ENCODE measurements at regions not wholly inside any gene's neighbourhood (a gene's known extent, or its start where the extent isn't known, plus 50 kb on each side); places are given as distances from the start of the nearest gene placed in this dataset.

GRCh38 chr4:128381748-128382559, 94.3 kb upstream of the PGRMC2 start:
- no peak overlapping the region for H3K4me3 ChIP-seq
- no peak for ATAC-seq (replicated peaks in 6 of 8)
- WGBS, 10 experiments: 40 to 95% (median 57%) methylated on average over 1 to 4 of the region's 4 CpGs; no CpG with 5 or more reads in 1 of the 10 experiments
- no peak overlapping the region for H3K27ac ChIP-seq
- in situ Hi-C loops (cut with MboI; ENCODE audit: low pct_unique_long_range_greater_than_20kb in 2 of 9, low sequenced_read_pairs in 9 of 9, unreplicated experiment in 9 of 9): no loop called here
- H3K4me1 ChIP-seq (replicated peaks in 1 of 2): peaks cover 12 to 22% of the 10 kb centered on the region in 2 donors

DNA sequence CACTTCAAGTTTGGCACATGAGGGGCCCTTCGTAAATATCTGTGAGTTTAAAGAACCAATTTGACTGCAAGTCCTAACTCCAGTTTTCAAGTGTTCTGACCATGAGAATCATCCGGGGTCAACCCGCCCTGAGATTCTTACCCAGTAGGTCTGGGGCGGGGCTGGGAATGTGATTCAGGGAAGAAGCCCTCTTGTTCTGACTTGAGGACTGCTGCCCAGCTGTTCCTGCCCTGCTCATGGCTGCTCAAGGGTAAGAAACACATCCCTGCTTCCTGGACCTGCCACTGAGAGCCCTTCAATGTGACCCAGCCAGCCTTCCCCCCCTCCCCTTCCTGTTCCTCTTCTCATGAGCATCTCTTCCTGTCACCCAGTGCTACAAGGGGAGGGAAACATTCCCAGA, 92.7 kb upstream of the PGRMC2 start:
- H3K4me3 ChIP-seq: no peak overlapping the region
- in situ Hi-C loops (cut with MboI; ENCODE audit: low pct_unique_long_range_greater_than_20kb in 2 of 9, low sequenced_read_pairs in 9 of 9, unreplicated experiment in 9 of 9): no loop called here
- WGBS, 10 experiments: 60 to 100% (median 96%) methylated on average over 1 to 4 of the region's 4 CpGs; no CpG with 5 or more reads in 4 of the 10 experiments
- H3K27ac ChIP-seq: no peak overlapping the region
- peak in 1 of 8 experiments; percentile 22 for ATAC-seq (replicated peaks in 6 of 8)
- peaks cover 0 to 8% of the 10 kb centered on the region in 2 donors for H3K4me1 ChIP-seq (replicated peaks in 1 of 2)

DNA sequence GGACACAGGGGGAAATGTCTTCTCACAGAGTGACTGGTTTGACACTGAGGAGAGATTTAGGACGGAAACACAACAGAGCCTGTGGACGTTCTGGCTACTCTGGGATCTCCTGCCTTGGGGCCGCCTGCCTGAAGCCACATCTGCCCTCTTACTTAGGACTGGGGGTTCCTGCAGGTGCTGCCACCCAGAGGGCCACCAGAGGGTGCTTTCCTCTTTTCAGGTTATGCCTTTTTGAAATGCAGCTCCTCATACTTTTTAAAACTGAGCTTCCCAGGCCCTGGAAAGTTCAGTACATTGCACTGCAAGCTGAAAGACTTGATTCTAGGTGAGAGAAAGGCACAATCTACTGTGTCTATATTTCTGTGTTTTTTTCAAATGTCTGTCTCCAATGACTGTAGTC, 92.2 kb upstream of the PGRMC2 start:
- H3K4me1 ChIP-seq (replicated peaks in 1 of 2): peaks cover 0 to 8% of the 10 kb centered on the region in 2 donors
- ATAC-seq (replicated peaks in 6 of 8): peak in 3 of 8 experiments; percentile 42 to 68 (median 45)
- H3K27ac ChIP-seq: no peak overlapping the region
- in situ Hi-C loops (cut with MboI; ENCODE audit: low pct_unique_long_range_greater_than_20kb in 2 of 9, low sequenced_read_pairs in 9 of 9, unreplicated experiment in 9 of 9): no loop called here
- no peak overlapping the region for H3K4me3 ChIP-seq
- WGBS, 10 experiments: 80 to 87% methylated on average over 1 to 3 of the region's 3 CpGs; no CpG with 5 or more reads in 8 of the 10 experiments

DNA sequence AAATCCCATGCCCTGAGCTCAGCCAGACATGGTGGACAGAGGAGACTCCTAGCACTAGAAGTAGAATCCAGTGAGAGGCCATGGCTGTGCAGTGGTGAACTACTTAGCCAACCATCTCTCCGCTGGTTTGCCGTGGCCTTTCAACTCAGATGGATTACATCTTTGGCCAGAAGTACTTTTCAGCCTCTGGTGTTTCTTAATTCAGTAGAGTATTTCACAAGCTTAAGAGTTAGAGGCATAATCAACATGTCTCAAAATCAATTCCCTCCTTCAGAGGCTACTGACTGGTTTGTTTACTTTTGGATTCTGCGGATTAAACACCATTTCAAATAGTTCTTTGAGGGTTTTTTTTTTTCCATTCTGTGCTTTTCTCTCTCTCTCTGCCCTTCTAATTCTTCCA, 91.1 kb upstream of the PGRMC2 start:
- WGBS, 10 experiments: 55 to 100% (median 100%) methylated on average over 1 to 3 of the region's 3 CpGs
- no peak overlapping the region for H3K27ac ChIP-seq
- peaks cover 0 to 5% of the 10 kb centered on the region in 2 donors for H3K4me1 ChIP-seq (replicated peaks in 1 of 2)
- no peak for ATAC-seq (replicated peaks in 6 of 8)
- in situ Hi-C loops (cut with MboI; ENCODE audit: low pct_unique_long_range_greater_than_20kb in 2 of 9, low sequenced_read_pairs in 9 of 9, unreplicated experiment in 9 of 9): no loop called here
- H3K4me3 ChIP-seq: no peak overlapping the region

GRCh38 chr4:128376958-128377357, 89.3 kb upstream of the PGRMC2 start:
- ATAC-seq (replicated peaks in 6 of 8): no peak
- in situ Hi-C loops (cut with MboI; ENCODE audit: low pct_unique_long_range_greater_than_20kb in 2 of 9, low sequenced_read_pairs in 9 of 9, unreplicated experiment in 9 of 9): no loop called here
- Histone ChIP-seq H3K27ac (no peak overlapping the region), H3K4me1 (replicated peaks in 1 of 2) (no peaks in the 10 kb centered on the region), H3K4me3 (no peak overlapping the region)
- 80 to 100% (median 93%) methylated on average over 1 to 4 of the region's 4 CpGs; no CpG with 5 or more reads in 7 of the 10 experiments for WGBS, 10 experiments

- no peaks in the 10 kb centered on the region for H3K4me1 ChIP-seq (replicated peaks in 1 of 2)
- ATAC-seq (replicated peaks in 6 of 8): no peak
- no peak overlapping the region for H3K4me3 ChIP-seq
- in situ Hi-C loops (cut with MboI; ENCODE audit: low pct_unique_long_range_greater_than_20kb in 2 of 9, low sequenced_read_pairs in 9 of 9, unreplicated experiment in 9 of 9): no loop called here
- no peak overlapping the region for H3K27ac ChIP-seq
- 88 to 100% (median 94%) methylated on average over 1 to 3 of the region's 5 CpGs; no CpG with 5 or more reads in 5 of the 10 experiments for WGBS, 10 experiments
Measured at GRCh38 chr4:128376303-128376702, 88.7 kb upstream of the PGRMC2 start.

GRCh38 chr4:128373628-128374027, 86.0 kb upstream of the PGRMC2 start:
- Histone ChIP-seq H3K4me1 (replicated peaks in 1 of 2) (no peaks in the 10 kb centered on the region), H3K4me3 (no peak overlapping the region), H3K27ac (no peak overlapping the region)
- WGBS, 10 experiments: 0 to 60% (median 40%) methylated on average over 1 to 2 of the region's 2 CpGs; no CpG with 5 or more reads in 6 of the 10 experiments
- in situ Hi-C loops (cut with MboI; ENCODE audit: low pct_unique_long_range_greater_than_20kb in 2 of 9, low sequenced_read_pairs in 9 of 9, unreplicated experiment in 9 of 9): no loop called here
- peak in 4 of 8 experiments; percentile 49 to 75 (median 62) for ATAC-seq (replicated peaks in 6 of 8)

GRCh38 chr4:128371876-128372275, 84.3 kb upstream of the PGRMC2 start:
- Histone ChIP-seq H3K4me3 (no peak overlapping the region), H3K4me1 (replicated peaks in 1 of 2) (no peaks in the 10 kb centered on the region), H3K27ac (no peak overlapping the region)
- ATAC-seq (replicated peaks in 6 of 8): no peak
- 37 to 100% (median 81%) methylated on average over 1 to 2 of the region's 2 CpGs; no CpG with 5 or more reads in 1 of the 10 experiments for WGBS, 10 experiments
- in situ Hi-C loops (cut with MboI; ENCODE audit: low pct_unique_long_range_greater_than_20kb in 2 of 9, low sequenced_read_pairs in 9 of 9, unreplicated experiment in 9 of 9): no loop called here

DNA sequence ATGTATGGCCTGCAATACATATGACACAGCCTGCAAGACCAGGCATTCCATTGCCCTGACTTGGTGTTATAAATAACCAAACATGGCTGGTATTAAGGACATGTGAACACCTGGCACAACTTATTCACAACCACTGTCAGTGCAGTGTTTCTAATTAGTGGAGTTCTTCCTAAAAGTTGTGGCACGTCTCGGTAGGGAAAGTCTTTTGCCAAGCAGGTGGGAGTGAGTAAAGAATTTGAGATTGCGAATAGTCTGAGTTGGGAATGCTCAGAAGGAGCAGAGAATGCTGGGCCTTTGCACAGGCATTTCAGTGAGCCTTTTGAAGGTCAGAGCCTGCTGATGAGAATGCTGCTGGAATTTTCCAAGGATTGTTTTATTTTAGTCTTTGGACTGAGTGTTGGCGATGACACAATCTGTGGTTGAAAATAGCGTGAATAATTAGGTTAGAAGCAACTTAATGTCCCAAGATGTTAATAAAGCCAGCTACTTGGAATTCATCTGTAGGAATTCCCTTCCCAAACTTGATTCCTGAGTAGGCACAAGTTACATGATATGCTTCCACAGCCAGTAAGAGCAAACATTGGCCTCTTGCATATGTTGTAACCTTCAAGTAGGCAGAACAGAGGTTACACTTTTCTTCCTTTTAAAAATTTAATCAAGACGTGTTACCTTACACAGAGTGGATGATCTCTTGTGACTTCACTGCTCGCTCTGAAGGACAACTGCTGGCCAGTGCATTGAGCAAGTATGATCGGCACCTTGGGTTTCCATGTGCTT, 83.6 kb upstream of the PGRMC2 start:
- in situ Hi-C loops (cut with MboI; ENCODE audit: low pct_unique_long_range_greater_than_20kb in 2 of 9, low sequenced_read_pairs in 9 of 9, unreplicated experiment in 9 of 9): no loop called here
- Histone ChIP-seq H3K4me1 (replicated peaks in 1 of 2) (no peaks in the 10 kb centered on the region), H3K4me3 (no peak overlapping the region), H3K27ac (no peak overlapping the region)
- 11 to 97% (median 83%) methylated on average over 2 to 7 of the region's 8 CpGs; no CpG with 5 or more reads in 1 of the 10 experiments for WGBS, 10 experiments
- peak in 1 of 8 experiments; percentile 20 for ATAC-seq (replicated peaks in 6 of 8)

GRCh38 chr4:128366212-128366611, 78.6 kb upstream of the PGRMC2 start:
- ATAC-seq (replicated peaks in 6 of 8): no peak
- 70 to 95% (median 88%) methylated on average over 2 to 4 of the region's 4 CpGs for WGBS, 10 experiments
- H3K4me1 ChIP-seq (replicated peaks in 1 of 2): no peaks in the 10 kb centered on the region
- H3K27ac ChIP-seq: no peak overlapping the region
- no peak overlapping the region for H3K4me3 ChIP-seq
- in situ Hi-C loops (cut with MboI; ENCODE audit: low pct_unique_long_range_greater_than_20kb in 2 of 9, low sequenced_read_pairs in 9 of 9, unreplicated experiment in 9 of 9): no loop called here

GRCh38 chr4:128364565-128364964, 77.0 kb upstream of the PGRMC2 start:
- H3K4me1 ChIP-seq (replicated peaks in 1 of 2): no peaks in the 10 kb centered on the region
- no peak for ATAC-seq (replicated peaks in 6 of 8)
- H3K4me3 ChIP-seq: no peak overlapping the region
- 43 to 100% (median 87%) methylated on average over 1 to 7 of the region's 7 CpGs; no CpG with 5 or more reads in 1 of the 10 experiments for WGBS, 10 experiments
- H3K27ac ChIP-seq: no peak overlapping the region
- in situ Hi-C loops (cut with MboI; ENCODE audit: low pct_unique_long_range_greater_than_20kb in 2 of 9, low sequenced_read_pairs in 9 of 9, unreplicated experiment in 9 of 9): no loop called here

DNA sequence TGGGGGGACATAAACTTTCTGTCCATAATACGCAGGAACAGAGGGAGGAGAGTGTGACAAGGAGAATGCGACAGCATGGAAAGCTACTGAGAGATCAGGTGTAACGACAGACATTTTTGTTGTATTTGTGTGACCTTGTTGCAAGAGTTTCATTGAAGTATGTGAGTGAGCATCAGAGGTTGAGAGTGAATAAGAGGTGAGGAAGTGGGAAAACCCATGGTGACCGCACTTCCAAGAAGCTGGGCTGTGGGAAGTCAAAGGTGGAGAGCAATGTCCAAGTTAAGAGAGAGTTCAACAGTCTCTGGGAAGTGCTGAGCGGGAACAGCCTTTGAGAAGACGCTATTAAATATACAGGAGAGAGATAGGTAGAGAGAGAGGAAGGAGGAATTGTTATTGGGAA, 76.4 kb upstream of the PGRMC2 start:
- in situ Hi-C loops (cut with MboI; ENCODE audit: low pct_unique_long_range_greater_than_20kb in 2 of 9, low sequenced_read_pairs in 9 of 9, unreplicated experiment in 9 of 9): no loop called here
- 71 to 100% (median 98%) methylated on average over 1 to 6 of the region's 6 CpGs for WGBS, 10 experiments
- ATAC-seq (replicated peaks in 6 of 8): no peak
- Histone ChIP-seq H3K27ac (no peak overlapping the region), H3K4me3 (no peak overlapping the region), H3K4me1 (replicated peaks in 1 of 2) (no peaks in the 10 kb centered on the region)

- no peak overlapping the region for H3K27ac ChIP-seq
- no peak for ATAC-seq (replicated peaks in 6 of 8)
- in situ Hi-C loops (cut with MboI; ENCODE audit: low pct_unique_long_range_greater_than_20kb in 2 of 9, low sequenced_read_pairs in 9 of 9, unreplicated experiment in 9 of 9): no loop called here
- WGBS, 10 experiments: 83 to 100% (median 100%) methylated on average over 1 of the region's 1 CpG; no CpG with 5 or more reads in 1 of the 10 experiments
- H3K4me3 ChIP-seq: no peak overlapping the region
- H3K4me1 ChIP-seq (replicated peaks in 1 of 2): no peaks in the 10 kb centered on the region
Measured at GRCh38 chr4:128362760-128363159, 75.1 kb upstream of the PGRMC2 start.
